Activated CD8-positive, alpha-beta memory T cell treated with anti-CD3 and anti-CD28 coated beads, Interleukin-2, amount 50 U/mL, for 4 hours (primary cell): ENCODE measurements at regions not wholly inside any gene's neighbourhood (a gene's known extent, or its start where the extent isn't known, plus 50 kb on each side); places are given as distances from the start of the nearest gene placed in this dataset.

Experiments used
- DNase-seq: peaks from one replicate; pipeline ENCODE4 v3.0.0-alpha.2; 2020

GRCh38 chr15:38895326-38896255 is 331.0 kb upstream of the RASGRP1 start:
- DNase-seq, result no peak

GRCh38 chr15:38896647-38897046 is 332.0 kb upstream of the RASGRP1 start:
- no peak for DNase-seq

- DNase-seq, result no peak
These were observed 332.9 kb upstream of the RASGRP1 start for GRCh38 chr15:38897551-38897950.

- no peak for DNase-seq
These were observed 333.6 kb upstream of the RASGRP1 start for GRCh38 chr15:38898236-38898635.

GRCh38 chr15:38899300-38899699 is 334.7 kb upstream of the RASGRP1 start:
- no peak for DNase-seq

- DNase-seq, result no peak
These were observed 339.7 kb upstream of the RASGRP1 start for GRCh38 chr15:38904298-38904697.

- DNase-seq, result no peak
These were observed 341.0 kb upstream of the RASGRP1 start for GRCh38 chr15:38905632-38906031.

- DNase-seq, result no peak
These were observed 356.4 kb upstream of the RASGRP1 start for GRCh38 chr15:38920966-38921365.

GRCh38 chr15:38921471-38921870 is 356.9 kb upstream of the RASGRP1 start:
- no peak for DNase-seq

GRCh38 chr15:38928431-38928830 is 363.8 kb upstream of the RASGRP1 start:
- no peak for DNase-seq

- DNase-seq, result no peak
These were observed 366.4 kb upstream of the RASGRP1 start for GRCh38 chr15:38930851-38931572.

- DNase-seq, result no peak
These were observed 376.9 kb upstream of the RASGRP1 start for GRCh38 chr15:38941399-38941953.

GRCh38 chr15:38944536-38944935 is 379.9 kb upstream of the RASGRP1 start:
- no peak for DNase-seq

- no peak for DNase-seq
These were observed 381.1 kb upstream of the RASGRP1 start for GRCh38 chr15:38945551-38946298.

- DNase-seq, result no peak
These were observed 389.5 kb upstream of the RASGRP1 start for GRCh38 chr15:38954090-38954489.

GRCh38 chr15:38961456-38961855 is 396.8 kb upstream of the RASGRP1 start:
- no peak for DNase-seq

- DNase-seq, result no peak
These were observed 397.3 kb upstream of the RASGRP1 start for GRCh38 chr15:38961931-38962330.

- DNase-seq, result no peak
These were observed 408.2 kb upstream of the RASGRP1 start for GRCh38 chr15:38972831-38973230.

GRCh38 chr15:38975282-38975990 is 410.8 kb upstream of the RASGRP1 start:
- no peak for DNase-seq

- DNase-seq, result no peak
These were observed 426.5 kb upstream of the RASGRP1 start for GRCh38 chr15:38991126-38991525.

GRCh38 chr15:38991701-38992100 is 427.1 kb upstream of the RASGRP1 start:
- no peak for DNase-seq

- no peak for DNase-seq
These were observed 427.9 kb upstream of the RASGRP1 start for GRCh38 chr15:38992506-38992905.
